GM19025 (cell line): ENCODE measurements at regions not wholly inside any gene's neighbourhood (a gene's known extent, or its start where the extent isn't known, plus 50 kb on each side); places are given as distances from the start of the nearest gene placed in this dataset.
"Not testable (repeated sequence)": the region's sequence is repeated elsewhere in the genome, so short reads cannot be mapped to it uniquely, and the experiment has no call there.

Experiments used
- ATAC-seq: cut with Tn5 transposase; IDR thresholded peaks from one replicate; pipeline ENCODE4 v1.9.1; 2021; ENCODE audit warnings: mild to moderate bottlenecking, low read depth, moderate library complexity; ENCODE audit not compliant: unreplicated experiment

GRCh38 chr6:92962846-92963245 is 456.5 kb downstream of the EPHA7 start:
- ATAC-seq = no peak

- ATAC-seq = not testable (repeated sequence)
Observed at GRCh38 chr6:92952111-92952510, 467.2 kb downstream of the EPHA7 start.

- no peak for ATAC-seq
Observed at GRCh38 chr6:92945799-92946198, 473.6 kb downstream of the EPHA7 start.

GRCh38 chr6:92944132-92944531 is 475.2 kb downstream of the EPHA7 start:
- no peak for ATAC-seq

GRCh38 chr6:92942549-92942948 is 476.8 kb downstream of the EPHA7 start:
- no peak for ATAC-seq

- no peak for ATAC-seq
Observed at GRCh38 chr6:92934625-92935024, 484.7 kb downstream of the EPHA7 start.

- ATAC-seq = no peak
Observed at GRCh38 chr6:92930171-92930570, 489.2 kb downstream of the EPHA7 start.

GRCh38 chr6:92922216-92922806 is 497.0 kb downstream of the EPHA7 start:
- no peak for ATAC-seq

- no peak for ATAC-seq
Observed at GRCh38 chr6:92915466-92915865, 503.9 kb downstream of the EPHA7 start.

GRCh38 chr6:92911301-92911700 is 508.1 kb downstream of the EPHA7 start:
- no peak for ATAC-seq

- ATAC-seq = no peak
Observed at GRCh38 chr6:92910646-92911045, 508.7 kb downstream of the EPHA7 start.

GRCh38 chr6:92906385-92906784 is 513.0 kb downstream of the EPHA7 start:
- no peak for ATAC-seq

GRCh38 chr6:92893741-92894140 is 525.6 kb downstream of the EPHA7 start:
- no peak for ATAC-seq

GRCh38 chr6:92892626-92893170 is 526.7 kb downstream of the EPHA7 start:
- no peak for ATAC-seq

- ATAC-seq = no peak
Observed at GRCh38 chr6:92888316-92888715, 531.0 kb downstream of the EPHA7 start.

- ATAC-seq = no peak
Observed at GRCh38 chr6:92887871-92888270, 531.5 kb downstream of the EPHA7 start.

- ATAC-seq = no peak
Observed at GRCh38 chr6:92879526-92879925, 539.8 kb downstream of the EPHA7 start.

- no peak for ATAC-seq
Observed at GRCh38 chr6:92864966-92865555, 554.3 kb downstream of the EPHA7 start.

- ATAC-seq = no peak
Observed at GRCh38 chr6:92849636-92850035, 569.7 kb downstream of the EPHA7 start.

- no peak for ATAC-seq
Observed at GRCh38 chr6:92848901-92849300, 570.5 kb downstream of the EPHA7 start.

GRCh38 chr6:92848459-92848858 is 570.9 kb downstream of the EPHA7 start:
- ATAC-seq = no peak

- ATAC-seq = no peak
Observed at GRCh38 chr6:92847988-92848387, 571.4 kb downstream of the EPHA7 start.
